GM19372 (cell line): ENCODE measurements at regions not wholly inside any gene's neighbourhood (a gene's known extent, or its start where the extent isn't known, plus 50 kb on each side); places are given as distances from the start of the nearest gene placed in this dataset.

Experiments
- ATAC-seq: cut with Tn5 transposase; IDR thresholded peaks from one replicate; pipeline ENCODE4 v1.9.1; 2021; ENCODE audit warnings: mild to moderate bottlenecking, low read depth, moderate library complexity; ENCODE audit not compliant: unreplicated experiment

DNA sequence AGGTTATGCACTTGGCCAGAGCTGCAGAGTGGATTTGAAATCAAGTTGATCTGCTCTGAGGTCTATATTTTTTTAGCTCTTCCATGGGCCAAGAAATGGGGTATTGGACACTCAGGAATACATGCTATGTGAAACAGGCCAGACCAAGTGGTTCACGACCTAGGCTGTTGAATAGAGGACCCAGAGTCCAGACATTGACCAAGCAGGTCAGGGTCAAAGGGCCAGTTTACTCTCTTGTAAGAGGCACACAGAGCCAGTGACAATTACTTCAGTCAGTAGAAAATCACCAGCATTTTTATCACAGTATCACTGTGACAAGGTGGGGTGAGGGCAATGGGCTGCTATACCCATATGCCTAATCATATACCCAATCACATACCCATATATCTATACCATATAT lies 320.6 kb upstream of the RORA start:
- no peak for ATAC-seq

DNA sequence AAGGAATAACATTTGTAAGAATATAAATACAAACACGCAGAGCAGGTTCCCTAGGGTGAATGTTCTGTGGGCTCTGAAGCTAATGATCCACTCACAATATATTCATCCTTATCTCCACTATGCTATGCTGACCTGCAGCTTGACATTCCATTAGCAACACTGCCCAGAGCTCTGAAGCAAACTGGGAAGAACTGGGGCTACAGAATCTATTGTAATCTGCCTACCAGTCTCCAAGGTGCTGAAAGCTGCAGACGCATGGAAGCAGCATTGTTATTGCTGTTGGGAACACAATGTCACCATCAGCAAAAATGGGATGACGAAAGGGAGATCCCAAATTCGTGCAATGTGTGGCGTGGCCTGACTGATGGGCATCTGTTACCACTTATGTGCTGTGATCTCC lies 316.7 kb upstream of the RORA start:
- no peak for ATAC-seq

DNA sequence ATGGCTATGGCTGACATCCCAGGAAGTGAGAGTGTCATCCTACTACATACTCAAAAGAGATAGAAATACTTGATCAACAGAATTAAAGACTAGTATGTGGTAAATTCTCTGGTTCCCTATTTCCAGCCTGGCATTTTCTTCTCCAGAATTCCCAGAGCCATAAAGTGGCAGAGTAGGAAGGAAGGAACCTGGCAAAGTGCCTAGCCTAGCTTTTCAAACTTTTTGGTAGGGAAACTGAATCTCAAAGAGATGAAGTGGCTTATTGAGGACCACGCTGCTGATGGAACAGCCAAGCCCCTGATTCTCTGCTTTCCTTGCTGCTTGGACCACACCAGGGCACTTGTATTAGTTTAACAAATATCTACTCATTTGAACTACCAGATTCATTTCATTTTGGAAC lies 312.4 kb upstream of the RORA start:
- no peak for ATAC-seq

DNA sequence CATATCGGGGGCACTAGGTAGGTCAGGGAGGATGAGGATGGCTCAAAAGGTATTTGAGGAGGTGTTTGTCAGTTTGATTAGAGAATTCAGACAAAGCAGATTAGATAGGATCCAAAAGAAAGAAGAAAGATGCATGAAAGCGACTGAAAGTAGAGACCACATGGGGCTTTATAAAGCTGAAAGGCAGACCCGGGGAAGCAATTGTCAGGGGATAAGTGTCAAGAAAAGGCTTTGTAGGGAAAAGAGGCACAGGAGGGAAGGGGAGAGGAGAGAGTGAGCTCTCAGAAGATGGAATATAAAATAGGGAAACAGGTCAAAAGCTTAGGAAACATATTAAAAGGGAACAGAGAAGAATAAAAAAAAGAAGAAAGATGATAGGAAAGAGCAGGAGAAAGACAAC lies 308.2 kb upstream of the RORA start:
- no peak for ATAC-seq

GRCh38 chr15:61534986-61535385 lies 305.9 kb upstream of the RORA start:
- no peak for ATAC-seq

- ATAC-seq = no peak
Measured at GRCh38 chr15:61530769-61531168, 301.7 kb upstream of the RORA start.

DNA sequence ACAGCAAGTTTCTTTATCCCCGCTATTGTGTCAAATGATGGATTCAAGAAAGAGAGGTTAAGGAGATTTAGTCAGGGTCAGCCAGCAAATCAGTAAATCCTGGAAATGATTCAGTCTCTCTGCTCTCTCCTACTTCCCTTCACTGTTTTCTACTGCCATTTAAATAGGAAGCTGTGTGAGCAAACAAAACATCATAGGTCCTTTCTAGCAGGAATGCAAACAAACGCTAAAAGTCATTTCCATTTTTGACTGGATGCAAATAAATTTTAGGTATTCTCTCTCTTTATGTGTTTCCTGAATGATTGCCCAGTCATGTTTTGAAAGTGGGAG lies 299.4 kb upstream of the RORA start:
- ATAC-seq = no peak

- ATAC-seq = no peak
Measured at GRCh38 chr15:61527836-61528580, 298.9 kb upstream of the RORA start.

- ATAC-seq = no peak
Measured at GRCh38 chr15:61524545-61524944, 295.4 kb upstream of the RORA start.

- ATAC-seq = no peak
Measured at GRCh38 chr15:61524086-61524485, 295.0 kb upstream of the RORA start.

DNA sequence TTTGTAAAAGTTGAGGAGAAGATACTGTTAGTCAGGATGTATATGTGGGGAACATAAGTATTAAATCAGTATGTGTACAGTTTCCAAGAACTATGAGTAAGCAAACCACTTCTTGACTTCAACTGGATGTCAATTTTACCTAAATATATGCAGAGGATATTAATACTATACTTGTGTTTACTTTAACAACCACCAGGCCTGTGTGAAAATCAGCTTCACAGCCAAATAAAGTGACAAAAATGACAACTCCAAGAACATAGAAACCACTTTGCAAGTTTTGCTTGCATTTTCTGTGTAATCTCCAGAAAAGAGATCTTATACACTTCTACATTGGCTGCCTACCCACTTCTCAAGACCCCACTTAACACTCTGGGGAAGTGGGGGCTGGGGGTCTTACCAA lies 293.3 kb upstream of the RORA start:
- no peak for ATAC-seq

DNA sequence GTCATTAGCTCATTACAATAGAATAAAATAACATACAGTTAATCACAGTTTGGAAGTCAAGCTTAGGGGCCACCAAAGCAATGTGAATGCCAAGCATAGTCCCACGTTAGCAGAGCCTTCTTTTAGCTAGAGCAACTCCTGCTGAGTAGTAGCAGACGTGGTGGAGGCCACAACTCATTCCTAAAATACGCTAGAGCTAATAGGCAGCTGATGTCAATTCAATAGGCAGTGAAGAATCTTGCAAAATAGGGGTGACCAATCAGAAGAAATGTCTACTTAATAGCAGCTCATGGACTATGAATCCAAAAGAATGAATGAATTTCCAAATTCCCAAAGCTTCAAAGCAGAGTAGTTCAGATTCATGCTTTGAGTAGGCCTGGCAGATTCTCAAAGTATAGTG lies 292.9 kb upstream of the RORA start:
- no peak for ATAC-seq

GRCh38 chr15:61519296-61519695 lies 290.2 kb upstream of the RORA start:
- no peak for ATAC-seq

DNA sequence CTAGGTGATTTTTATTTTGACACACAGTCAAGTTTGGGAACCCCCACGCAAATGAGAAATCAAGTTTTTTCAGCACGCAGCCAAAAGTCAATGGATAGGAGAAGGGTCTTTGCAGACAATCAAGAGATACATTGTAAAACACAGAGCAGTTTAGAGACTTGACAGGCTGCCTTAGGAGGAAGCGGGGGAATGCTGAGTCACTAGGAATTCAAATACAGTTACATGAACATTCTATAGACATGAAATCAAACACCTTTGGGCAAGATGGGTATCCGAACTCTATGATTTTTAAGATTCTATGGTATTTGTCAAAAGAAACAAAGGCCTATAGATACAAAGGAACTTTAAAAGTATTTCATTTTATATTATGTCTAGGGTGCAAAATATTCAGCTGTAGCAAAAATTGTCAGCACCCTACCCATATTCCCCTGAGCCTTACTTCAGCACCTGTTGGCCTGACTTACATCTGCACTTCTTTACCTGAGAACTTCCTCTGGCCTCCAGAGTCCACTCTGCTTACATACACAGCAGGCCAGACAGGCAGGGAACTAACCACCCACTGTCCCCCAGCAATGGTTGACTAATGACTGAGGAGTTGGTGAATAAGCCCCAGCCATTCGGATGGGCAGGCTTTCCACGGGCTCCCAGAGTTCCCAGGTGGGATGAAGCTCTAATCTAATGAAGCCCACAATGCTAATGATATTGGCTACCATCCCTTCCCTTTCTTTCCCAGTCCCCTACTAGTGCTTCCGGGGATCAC lies 289.3 kb upstream of the RORA start:
- ATAC-seq = no peak

DNA sequence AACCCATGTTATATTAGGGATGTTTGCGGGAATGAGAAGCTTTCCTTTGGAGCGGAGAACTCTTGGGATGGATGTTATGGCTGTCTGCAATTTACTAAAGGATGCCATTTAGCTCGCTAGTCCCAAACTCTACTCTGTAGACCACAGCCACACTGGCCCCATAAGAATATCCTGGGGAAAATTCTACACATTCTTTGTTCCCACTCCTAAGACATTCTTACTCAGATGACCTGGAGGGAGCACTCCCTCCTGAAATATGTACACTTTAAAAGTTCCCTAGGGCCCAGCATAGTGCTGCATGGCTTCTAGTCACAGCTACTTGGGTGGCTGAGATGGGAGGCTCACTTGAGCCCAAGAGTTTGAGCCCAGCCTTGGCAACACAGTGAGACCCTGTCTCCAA lies 288.7 kb upstream of the RORA start:
- no peak for ATAC-seq

- ATAC-seq = no peak
Measured at GRCh38 chr15:61517335-61517734, 288.2 kb upstream of the RORA start.

DNA sequence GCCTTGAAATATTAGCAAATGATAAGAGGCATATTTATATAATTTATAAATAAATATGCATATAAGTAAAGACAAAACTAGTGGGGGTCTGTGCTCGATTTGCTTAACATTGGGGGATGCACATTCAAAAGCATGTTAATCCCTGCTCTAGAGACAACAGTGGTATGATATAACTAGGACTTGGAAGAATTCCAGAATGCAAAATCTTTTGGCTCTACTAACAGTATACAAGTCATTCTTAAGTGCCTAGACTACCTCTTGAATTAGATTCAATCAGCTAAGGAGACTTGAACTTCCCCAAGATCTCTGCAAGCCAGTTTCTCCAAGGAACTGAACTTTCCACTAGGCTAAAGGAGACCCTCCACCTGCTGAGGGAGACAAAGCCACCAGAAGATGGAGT lies 282.7 kb upstream of the RORA start:
- ATAC-seq = no peak

- ATAC-seq = no peak
Measured at GRCh38 chr15:61511089-61511488, 282.0 kb upstream of the RORA start.

DNA sequence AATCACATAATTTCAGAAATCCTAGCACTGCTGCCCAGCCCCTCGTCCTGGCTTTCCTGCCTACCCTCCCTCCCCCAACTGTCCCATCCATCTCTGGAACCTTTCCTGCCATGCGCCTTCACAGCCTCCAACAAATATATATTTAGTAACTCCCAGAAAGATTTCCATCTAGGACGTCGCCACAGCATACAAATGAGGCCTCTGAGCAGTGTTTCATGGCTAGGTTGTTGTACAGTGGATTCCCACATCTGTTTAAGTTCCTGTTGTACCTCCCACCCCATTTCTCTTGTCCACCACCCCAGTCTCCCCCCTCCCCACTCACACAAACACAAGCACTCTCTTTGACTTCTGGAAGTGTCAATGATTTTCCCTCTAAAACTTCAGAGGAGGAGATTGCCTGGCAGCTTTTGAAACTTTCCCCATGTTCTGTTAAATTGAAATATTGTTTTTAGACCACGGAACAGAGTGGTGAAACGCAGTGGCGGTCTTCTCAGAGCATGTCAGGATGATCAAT lies 280.3 kb upstream of the RORA start:
- no peak for ATAC-seq

DNA sequence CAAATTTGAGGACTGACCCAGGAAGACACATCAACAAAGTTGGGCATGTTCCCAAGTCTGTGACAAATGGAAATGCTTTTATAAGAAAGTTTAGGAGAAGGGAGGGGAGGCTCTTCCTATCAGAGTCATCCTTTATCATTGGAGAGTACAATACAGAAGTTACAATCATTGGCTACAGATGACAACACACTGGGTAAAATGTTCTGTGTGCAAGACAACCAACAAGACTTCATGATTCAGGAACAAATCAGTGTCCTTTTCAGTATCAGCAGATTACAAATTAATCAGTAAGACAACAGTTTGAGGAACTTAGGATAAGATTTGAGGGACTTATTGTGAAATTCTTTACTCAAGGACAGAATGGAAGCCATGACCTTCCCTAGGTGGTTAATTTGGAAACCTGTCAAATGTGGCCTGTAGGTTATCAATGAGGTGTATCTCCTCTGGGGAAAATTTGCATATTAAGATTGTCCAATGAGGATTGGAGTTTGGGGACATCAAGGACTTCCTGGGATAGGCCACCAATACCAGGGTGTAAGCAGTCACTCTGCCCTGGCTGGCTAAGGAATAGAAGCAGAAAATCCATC lies 274.4 kb upstream of the RORA start:
- ATAC-seq = no peak

- ATAC-seq = no peak
Measured at GRCh38 chr15:61501815-61502389, 272.8 kb upstream of the RORA start.
